BLaER1 (cell line): ENCODE measurements at regions not wholly inside any gene's neighbourhood (a gene's known extent, or its start where the extent isn't known, plus 50 kb on each side); places are given as distances from the start of the nearest gene placed in this dataset.

Source experiments
- H3K27ac ChIP-seq: shearing (Covaris generic); formaldehyde crosslinking; 2 replicates; pipeline ENCODE4 v1.8.1; 2022
- H3K27me3 ChIP-seq: shearing (Covaris generic); formaldehyde crosslinking; 2 replicates; pipeline ENCODE4 v1.8.1; 2022
- H3K36me3 ChIP-seq: shearing (Covaris generic); formaldehyde crosslinking; 2 replicates; pipeline ENCODE4 v1.8.1; 2022
- H3K4me1 ChIP-seq: shearing (Covaris generic); formaldehyde crosslinking; 2 replicates; pipeline ENCODE4 v1.8.1; 2022
- H3K4me2 ChIP-seq: shearing (Covaris generic); formaldehyde crosslinking; 2 replicates; pipeline ENCODE4 v1.8.1; 2022
- H3K4me3 ChIP-seq: shearing (Covaris generic); formaldehyde crosslinking; 2 replicates; pipeline ENCODE4 v1.8.1; 2022
- H3K9ac ChIP-seq: shearing (Covaris generic); formaldehyde crosslinking; 2 replicates; pipeline ENCODE4 v1.8.1; 2022
- H3K9me3 ChIP-seq: shearing (Covaris generic); formaldehyde crosslinking; 2 replicates; pipeline ENCODE4 v1.8.1; 2022
- H4K20me1 ChIP-seq: shearing (Covaris generic); formaldehyde crosslinking; 2 replicates; pipeline ENCODE4 v1.8.1; 2022
- Cebpa-rat ChIP-seq: shearing (Covaris generic); IDR thresholded peaks from 2 replicates; pipeline ENCODE4 v1.8.1; 2022

GRCh38 chr11:109480251-109480650, 58.3 kb downstream of the C11orf87 start:
- H3K27me3 ChIP-seq = no peaks in the 10 kb centered on the region
- no peaks in the 10 kb centered on the region for H3K9me3 ChIP-seq
- no peaks in the 10 kb centered on the region for H4K20me1 ChIP-seq
- H3K4me3 ChIP-seq = no peak overlapping the region
- no peak overlapping the region for H3K9ac ChIP-seq
- H3K36me3 ChIP-seq = no peaks in the 10 kb centered on the region
- no peak for TF ChIP-seq Cebpa-rat
- H3K4me1 ChIP-seq = no peaks in the 10 kb centered on the region
- H3K4me2 ChIP-seq = no peak overlapping the region
- no peak overlapping the region for H3K27ac ChIP-seq

GRCh38 chr11:109486129-109486528, 64.1 kb downstream of the C11orf87 start:
- no peaks in the 10 kb centered on the region for H3K27me3 ChIP-seq
- TF ChIP-seq Cebpa-rat = no peak
- H3K4me1 ChIP-seq = no peaks in the 10 kb centered on the region
- no peak overlapping the region for H3K4me2 ChIP-seq
- no peaks in the 10 kb centered on the region for H4K20me1 ChIP-seq
- no peak overlapping the region for H3K27ac ChIP-seq
- no peak overlapping the region for H3K4me3 ChIP-seq
- H3K9ac ChIP-seq = no peak overlapping the region
- no peaks in the 10 kb centered on the region for H3K36me3 ChIP-seq
- H3K9me3 ChIP-seq = no peaks in the 10 kb centered on the region

DNA sequence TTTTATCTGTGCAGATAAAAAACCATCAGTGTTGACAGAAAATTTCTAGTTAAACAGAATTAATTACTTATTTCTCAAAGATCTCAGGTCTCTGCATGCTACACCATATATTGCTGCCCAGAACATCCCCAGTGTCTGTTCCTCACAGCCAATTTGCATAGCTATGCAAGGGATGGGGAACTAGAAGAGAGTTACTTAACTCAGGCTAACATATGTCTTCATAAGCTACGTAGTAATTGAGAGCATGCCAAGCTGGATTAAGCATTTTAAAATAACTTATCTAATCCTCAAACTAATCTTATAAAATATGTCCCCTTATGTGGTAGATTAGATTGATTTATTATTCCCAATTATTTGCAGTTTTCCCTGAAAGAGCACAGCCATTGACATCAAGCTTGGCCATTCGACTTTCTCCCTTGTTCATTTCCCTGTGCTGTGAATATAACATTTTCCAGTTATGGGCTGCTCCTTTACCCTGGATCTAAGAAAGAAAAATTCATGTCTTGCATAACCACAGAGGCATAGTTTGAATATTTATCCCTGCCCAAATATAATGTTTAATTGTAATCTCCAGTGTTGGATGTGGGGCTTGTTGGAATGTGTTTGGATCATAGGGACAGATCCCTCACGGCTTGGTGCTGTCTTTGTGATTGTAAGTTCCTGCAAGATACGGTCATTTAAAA, 69.1 kb downstream of the C11orf87 start:
- H3K36me3 ChIP-seq = no peaks in the 10 kb centered on the region
- no peak for TF ChIP-seq Cebpa-rat
- no peak overlapping the region for H3K9ac ChIP-seq
- H3K4me3 ChIP-seq = no peak overlapping the region
- no peaks in the 10 kb centered on the region for H4K20me1 ChIP-seq
- no peaks in the 10 kb centered on the region for H3K27me3 ChIP-seq
- no peak overlapping the region for H3K27ac ChIP-seq
- no peaks in the 10 kb centered on the region for H3K9me3 ChIP-seq
- no peak overlapping the region for H3K4me2 ChIP-seq
- no peaks in the 10 kb centered on the region for H3K4me1 ChIP-seq

- Histone ChIP-seq H3K4me1 (no peaks in the 10 kb centered on the region), H3K27me3 (no peaks in the 10 kb centered on the region), H3K4me2 (no peak overlapping the region), H3K4me3 (no peak overlapping the region), H3K36me3 (no peaks in the 10 kb centered on the region), H4K20me1 (no peaks in the 10 kb centered on the region), H3K27ac (no peak overlapping the region), H3K9me3 (no peaks in the 10 kb centered on the region), H3K9ac (no peak overlapping the region)
- TF ChIP-seq Cebpa-rat = no peak
These were observed 84.1 kb downstream of the C11orf87 start for GRCh38 chr11:109506115-109506514.

- no peak overlapping the region for H3K27ac ChIP-seq
- H3K27me3 ChIP-seq = no peaks in the 10 kb centered on the region
- H3K4me1 ChIP-seq = peaks cover under 1% of the 10 kb centered on the region; the same call in 1 of the 2 replicates
- H3K4me2 ChIP-seq = no peak overlapping the region
- H4K20me1 ChIP-seq = no peaks in the 10 kb centered on the region
- no peak for TF ChIP-seq Cebpa-rat
- no peak overlapping the region for H3K4me3 ChIP-seq
- H3K9ac ChIP-seq = no peak overlapping the region
- H3K9me3 ChIP-seq = no peaks in the 10 kb centered on the region
- H3K36me3 ChIP-seq = no peaks in the 10 kb centered on the region
These were observed 85.3 kb downstream of the C11orf87 start for GRCh38 chr11:109507331-109507730.

DNA sequence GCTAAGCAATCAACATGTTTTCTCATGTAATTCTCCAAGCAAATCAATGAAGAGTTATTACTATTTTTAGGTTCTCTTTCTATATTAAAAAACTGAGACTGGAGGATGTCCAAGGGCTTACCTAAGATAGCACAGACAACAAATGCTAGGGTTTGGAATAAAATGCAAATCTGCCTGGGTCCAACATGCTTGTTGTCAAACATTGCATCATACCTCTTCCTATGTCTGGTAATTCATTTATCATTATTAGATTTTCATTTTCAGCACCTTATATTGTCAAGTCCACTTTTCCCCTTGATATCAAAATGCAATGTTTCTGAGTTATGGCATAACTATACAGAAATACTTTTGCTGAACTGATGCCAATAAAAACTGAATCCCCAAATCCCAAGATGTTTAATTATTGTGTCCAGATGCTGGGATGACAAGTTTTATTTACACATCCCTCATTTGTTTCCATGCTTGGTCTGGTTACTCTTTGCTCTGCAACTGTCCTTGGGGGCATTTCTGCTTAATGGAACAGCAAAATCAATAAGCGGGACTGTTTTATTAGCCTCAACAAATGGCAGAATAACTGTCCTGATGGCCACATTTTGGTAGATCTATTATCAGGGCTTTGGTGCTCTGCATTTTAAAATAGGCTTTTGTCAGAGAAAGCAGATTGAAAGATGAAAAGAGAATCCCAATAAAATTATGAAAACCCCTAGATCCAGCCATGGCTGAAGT, 86.0 kb downstream of the C11orf87 start:
- no peaks in the 10 kb centered on the region for H3K27me3 ChIP-seq
- H3K4me1 ChIP-seq = peaks cover 6% of the 10 kb centered on the region; the same call in 1 of the 2 replicates
- no peaks in the 10 kb centered on the region for H3K36me3 ChIP-seq
- no peak overlapping the region for H3K4me3 ChIP-seq
- H3K4me2 ChIP-seq = no peak overlapping the region
- H3K9me3 ChIP-seq = no peaks in the 10 kb centered on the region
- H3K27ac ChIP-seq = no peak overlapping the region
- no peaks in the 10 kb centered on the region for H4K20me1 ChIP-seq
- no peak overlapping the region for H3K9ac ChIP-seq
- TF ChIP-seq Cebpa-rat = no peak

DNA sequence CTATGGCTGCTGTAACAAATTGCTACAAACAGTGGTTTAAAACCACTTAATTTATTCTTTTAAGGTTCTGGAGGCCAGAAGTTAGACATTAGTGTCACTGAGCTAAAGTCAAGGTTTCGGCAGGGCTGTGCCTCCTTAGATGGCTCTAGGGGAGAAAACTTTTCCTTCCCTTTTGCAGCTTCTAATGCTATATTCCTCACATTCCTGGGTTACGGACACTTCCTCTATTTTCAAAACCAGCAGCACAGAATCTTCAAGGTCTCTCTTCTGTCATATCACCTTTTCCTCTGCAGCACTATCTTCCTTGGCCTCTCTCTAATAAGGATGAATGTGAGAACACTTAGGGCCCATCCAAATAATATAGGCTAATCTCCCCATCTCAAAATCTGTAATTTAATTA, 87.0 kb downstream of the C11orf87 start:
- Histone ChIP-seq H3K4me2 (no peak overlapping the region), H4K20me1 (no peaks in the 10 kb centered on the region), H3K27me3 (no peaks in the 10 kb centered on the region)

GRCh38 chr11:109510316-109510715, 88.3 kb downstream of the C11orf87 start:
- Histone ChIP-seq H3K27me3 (no peaks in the 10 kb centered on the region), H3K4me3 (no peak overlapping the region), H3K4me2 (no peak overlapping the region), H3K9me3 (no peaks in the 10 kb centered on the region), H3K4me1 (peaks cover 6% of the 10 kb centered on the region; the same call in 1 of the 2 replicates), H4K20me1 (no peaks in the 10 kb centered on the region), H3K27ac (no peak overlapping the region), H3K36me3 (no peaks in the 10 kb centered on the region), H3K9ac (no peak overlapping the region)
- TF ChIP-seq Cebpa-rat = no peak

More for the DNA sequence above, 87.0 kb downstream of the C11orf87 start:
- Histone ChIP-seq H3K27ac (no peak overlapping the region), H3K4me1 (peaks cover 6% of the 10 kb centered on the region; the same call in 1 of the 2 replicates), H3K9me3 (no peaks in the 10 kb centered on the region), H3K9ac (no peak overlapping the region), H3K4me3 (no peak overlapping the region), H3K36me3 (no peaks in the 10 kb centered on the region)
- no peak for TF ChIP-seq Cebpa-rat

DNA sequence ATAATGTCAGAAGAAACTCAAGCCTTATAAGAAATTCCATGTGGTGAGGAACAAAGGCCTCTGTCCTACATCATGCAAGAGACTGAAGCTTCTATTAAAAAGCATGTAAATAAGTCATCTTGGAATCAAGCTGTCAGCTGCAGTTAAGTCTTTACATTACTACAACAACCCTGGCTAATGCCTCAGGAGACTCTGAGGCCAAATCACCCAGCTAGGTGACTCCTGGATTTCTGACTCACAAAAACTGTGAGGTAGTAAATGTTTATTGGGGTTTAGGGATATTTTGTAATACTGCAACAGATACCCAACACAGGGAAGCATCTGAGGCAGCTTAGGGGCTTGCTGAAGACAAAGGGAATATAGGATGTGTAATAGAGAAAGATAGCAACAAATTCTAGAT, 89.6 kb downstream of the C11orf87 start:
- Histone ChIP-seq H3K9ac (no peak overlapping the region), H3K36me3 (no peaks in the 10 kb centered on the region), H3K4me3 (no peak overlapping the region), H3K27me3 (no peaks in the 10 kb centered on the region), H3K9me3 (no peaks in the 10 kb centered on the region), H3K4me2 (no peak overlapping the region), H4K20me1 (no peaks in the 10 kb centered on the region), H3K27ac (no peak overlapping the region), H3K4me1 (peaks cover 6% of the 10 kb centered on the region; the same call in 1 of the 2 replicates)
- no peak for TF ChIP-seq Cebpa-rat

DNA sequence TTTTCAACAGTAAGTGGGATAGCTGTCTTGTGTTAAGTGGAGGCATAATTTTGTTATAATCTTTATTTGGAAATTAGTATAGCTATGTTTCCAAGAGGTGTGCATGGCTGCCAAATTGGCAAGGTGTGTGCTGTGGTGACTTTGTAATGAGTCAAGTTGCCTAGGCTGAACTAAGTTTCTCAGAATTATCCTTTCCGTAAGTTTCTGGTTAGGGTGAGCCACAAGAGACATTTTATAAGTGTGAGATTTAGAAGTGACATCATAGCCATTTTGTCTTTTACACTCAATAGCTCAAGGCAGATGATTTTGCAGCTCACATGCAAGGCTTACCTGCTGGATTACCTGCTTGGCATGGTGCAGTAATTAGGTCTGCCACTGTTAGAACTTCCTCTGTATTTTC, 90.3 kb downstream of the C11orf87 start:
- no peak overlapping the region for H3K9ac ChIP-seq
- no peaks in the 10 kb centered on the region for H4K20me1 ChIP-seq
- H3K4me1 ChIP-seq = peaks cover 6% of the 10 kb centered on the region; the same call in 1 of the 2 replicates
- H3K36me3 ChIP-seq = no peaks in the 10 kb centered on the region
- H3K27ac ChIP-seq = no peak overlapping the region
- H3K4me2 ChIP-seq = peak overlapping the region; percentile 31; the same call in 1 of the 2 replicates
- no peaks in the 10 kb centered on the region for H3K9me3 ChIP-seq
- no peak for TF ChIP-seq Cebpa-rat
- H3K27me3 ChIP-seq = no peaks in the 10 kb centered on the region
- no peak overlapping the region for H3K4me3 ChIP-seq
